Fibroblast of peridontal ligament (primary cell): ENCODE measurements at regions not wholly inside any gene's neighbourhood (a gene's known extent, or its start where the extent isn't known, plus 50 kb on each side); places are given as distances from the start of the nearest gene placed in this dataset.
"Not testable (repeated sequence)": the region's sequence is repeated elsewhere in the genome, so short reads cannot be mapped to it uniquely, and the experiment has no call there.

ENCODE experiments used
- DNase-seq: peaks from one replicate; pipeline ENCODE4 v3.0.0-alpha.2; 2010; ENCODE audit errors: extremely low read depth

DNA sequence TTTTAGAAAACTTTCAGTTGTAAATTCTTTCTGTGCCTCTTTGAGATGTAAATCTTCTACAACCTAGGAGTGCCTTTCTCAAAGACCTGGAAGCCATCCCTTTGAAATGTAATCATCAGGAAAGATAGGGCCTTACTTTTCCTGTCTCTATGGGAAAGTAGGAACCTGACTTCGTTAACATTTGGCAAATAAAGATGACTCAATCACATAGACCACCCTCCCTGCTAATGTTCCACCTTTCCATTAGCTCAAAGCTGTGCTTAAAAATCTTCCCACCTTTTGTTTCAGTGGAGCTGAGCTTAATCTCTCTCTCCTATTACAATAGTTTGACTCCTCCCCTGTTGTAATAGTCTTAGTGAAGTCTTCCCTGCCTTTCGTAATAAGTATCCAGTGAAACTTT is 247.7 kb downstream of the OLFM4 start:
- DNase-seq = no peak

DNA sequence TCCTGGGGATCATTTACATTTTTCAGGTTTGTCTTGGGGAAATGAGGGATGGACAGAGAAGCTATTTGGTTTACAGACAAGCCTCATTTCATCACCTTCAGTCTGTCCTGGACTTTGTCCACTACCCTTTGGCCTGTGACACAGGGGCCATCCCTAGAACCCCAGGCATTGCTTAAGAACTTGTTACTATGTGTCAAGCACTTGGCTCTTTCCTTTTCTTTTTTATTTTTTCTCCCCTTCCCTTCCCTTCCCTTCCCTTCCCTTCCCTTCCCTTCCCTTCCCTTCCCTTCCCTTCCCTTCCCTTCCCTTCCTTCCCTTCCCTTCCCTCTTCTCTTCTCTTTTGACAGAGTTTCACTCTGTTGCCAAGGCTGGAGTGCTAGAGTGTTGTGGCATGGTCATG is 253.1 kb downstream of the OLFM4 start:
- no peak for DNase-seq

DNA sequence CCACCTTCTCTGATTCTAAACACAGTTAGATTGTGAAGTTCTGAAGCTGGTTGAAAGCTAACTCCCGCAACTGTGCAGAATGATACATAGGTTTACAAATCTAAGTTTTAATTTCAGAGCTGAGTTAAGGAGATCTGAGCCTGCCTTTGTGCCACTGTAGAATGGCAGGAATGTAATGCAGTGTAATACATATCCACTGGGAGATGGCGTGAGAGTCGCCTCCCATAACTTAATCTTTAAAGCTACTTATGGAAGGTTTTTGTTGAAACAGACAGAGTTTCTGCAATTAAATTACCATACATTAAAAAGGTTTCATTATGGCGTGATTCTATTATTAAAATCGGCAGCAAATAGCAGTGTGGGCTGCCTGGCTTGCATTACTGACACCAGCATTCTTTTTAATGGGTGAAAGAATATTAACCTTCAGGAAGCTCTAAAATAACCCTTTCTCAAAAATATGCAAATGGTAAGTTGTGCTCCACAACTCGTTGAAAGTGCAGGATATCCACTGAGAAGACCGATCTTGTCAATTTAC is 257.4 kb downstream of the OLFM4 start:
- DNase-seq = no peak

DNA sequence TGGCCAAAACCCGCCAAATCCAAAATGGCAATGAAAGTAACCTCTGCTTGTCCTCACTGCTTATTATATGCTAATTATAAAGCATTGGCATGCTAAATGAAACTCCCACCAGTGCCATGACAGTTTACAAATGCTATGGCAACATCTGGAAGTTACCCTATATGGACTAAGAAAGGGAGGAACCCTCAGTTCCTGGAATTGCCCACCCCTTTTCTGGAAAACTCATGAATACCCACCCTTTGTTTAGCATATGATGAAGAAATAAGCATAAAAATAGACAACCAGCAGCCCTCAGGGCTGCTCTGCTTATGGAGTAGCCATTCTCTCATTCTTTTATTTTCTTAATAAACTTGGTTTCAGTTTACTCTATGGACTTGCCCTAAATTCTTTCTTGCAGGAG is 269.8 kb downstream of the OLFM4 start:
- DNase-seq = no peak

DNA sequence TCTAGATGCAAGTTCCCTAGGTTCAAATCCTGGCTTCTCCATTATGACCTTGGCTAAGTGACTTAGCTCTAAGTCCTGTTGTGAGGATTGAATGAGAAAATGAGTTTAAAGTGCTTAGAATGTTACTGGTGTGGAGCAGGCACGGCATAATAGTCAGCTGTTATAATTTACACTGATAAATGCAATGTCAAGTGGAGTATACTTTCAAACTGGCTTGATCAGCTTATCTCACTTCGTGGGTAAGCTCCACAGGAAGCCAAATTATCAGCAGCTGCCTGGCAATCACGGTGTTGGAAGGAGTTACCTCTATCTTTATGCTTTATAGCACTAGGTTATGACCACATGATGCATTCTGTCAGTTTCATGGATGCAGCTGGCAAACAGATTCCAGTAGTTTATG is 272.8 kb downstream of the OLFM4 start:
- no peak for DNase-seq

DNA sequence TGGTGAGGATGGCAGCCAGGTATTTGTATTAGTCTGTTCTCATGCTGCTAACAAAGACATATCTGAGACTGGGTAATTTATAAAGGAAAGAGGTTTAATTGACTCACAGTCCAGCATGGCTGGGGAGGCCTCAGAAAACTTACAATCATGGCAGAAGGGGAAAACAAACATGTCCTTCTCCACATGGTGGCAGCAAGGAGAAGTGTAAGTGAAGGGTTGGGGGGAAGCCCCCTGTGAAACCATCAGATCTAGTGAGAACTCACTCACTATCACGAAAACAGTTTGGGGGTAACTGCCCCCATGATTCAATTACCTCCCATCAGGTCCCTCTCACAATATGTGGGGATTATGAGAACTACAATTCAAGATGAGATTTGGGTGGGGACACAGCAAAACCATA is 276.8 kb downstream of the OLFM4 start:
- DNase-seq = not testable (repeated sequence)

DNA sequence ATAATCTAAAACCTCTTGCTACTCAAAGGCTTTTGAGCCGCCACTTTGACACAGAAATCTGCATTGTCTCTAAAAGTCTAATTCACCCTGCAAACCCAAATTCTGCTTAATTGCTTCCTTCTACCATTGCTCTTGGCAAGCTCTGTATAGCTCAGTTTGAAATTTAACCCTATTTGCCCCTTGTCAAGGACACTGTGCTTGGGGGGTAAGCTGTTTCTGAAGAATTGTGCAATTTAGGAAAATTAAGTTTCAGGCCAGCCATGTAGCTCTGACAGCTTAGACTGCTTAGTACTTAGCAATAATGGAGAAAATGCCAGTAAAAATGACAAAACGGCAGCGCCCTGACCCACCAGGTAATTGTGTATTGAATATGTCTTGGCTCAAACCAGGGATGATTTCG is 282.2 kb downstream of the OLFM4 start:
- DNase-seq = no peak

DNA sequence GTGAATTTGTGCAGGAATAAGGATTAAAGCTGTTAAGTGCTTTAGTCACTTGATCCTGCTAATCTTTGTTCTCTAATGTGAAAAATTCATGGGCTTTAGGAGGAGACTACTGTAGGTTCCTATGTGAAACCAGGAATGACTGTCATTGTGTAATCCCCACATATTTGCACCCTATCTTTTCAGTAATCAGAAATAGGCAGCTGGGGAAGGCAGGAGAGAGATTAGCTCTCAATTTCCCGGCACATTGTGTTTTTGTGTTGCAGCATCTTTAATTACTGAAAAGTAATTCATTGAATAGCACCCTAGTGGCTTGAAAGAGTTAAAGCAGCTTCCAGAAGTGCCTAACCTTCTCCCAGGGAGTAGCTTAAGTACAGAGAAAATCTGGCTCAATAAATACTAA is 282.9 kb downstream of the OLFM4 start:
- no peak for DNase-seq

DNA sequence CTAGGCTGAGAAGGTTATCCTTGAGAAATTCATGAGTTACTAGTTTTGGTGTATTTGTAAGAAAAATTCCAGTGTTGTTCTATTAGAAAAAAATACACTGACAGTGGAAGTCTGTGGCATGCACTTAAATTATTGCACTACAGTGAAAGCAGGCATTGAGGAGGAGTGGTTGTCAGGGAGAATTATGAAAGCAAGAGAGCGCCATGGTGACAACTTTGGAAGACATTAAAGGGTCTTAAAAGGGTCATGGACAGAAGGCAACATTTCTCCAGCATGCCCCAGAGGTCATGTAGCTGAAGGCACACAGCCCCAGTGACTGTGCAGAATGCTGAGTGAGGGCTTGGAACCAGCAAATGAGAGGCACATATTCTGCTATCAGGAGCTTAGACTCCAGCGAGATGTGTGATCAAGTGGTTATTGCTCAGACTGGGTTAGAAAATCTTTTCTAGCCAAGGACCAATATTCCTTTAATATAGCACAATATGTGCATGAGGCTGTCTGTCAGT is 292.7 kb downstream of the OLFM4 start:
- DNase-seq = no peak

DNA sequence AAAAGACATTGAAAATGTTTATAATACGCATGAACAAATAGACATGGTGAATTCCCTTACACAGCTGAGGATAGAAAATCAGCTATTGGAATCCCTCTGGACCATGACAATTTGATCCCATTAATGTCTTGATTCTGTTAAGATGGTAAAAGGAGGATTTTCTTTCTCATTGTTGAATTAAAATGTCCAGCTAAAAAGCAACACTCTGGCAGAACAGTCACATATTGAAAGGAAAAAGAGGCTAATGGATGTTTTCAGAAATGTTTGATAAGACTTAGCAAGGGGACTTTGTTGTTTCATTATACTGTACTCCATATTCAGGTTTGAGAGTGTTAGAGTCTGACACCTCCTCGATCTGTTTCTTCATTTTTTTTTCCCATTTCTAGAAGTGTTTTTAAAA is 296.0 kb downstream of the OLFM4 start:
- no peak for DNase-seq

DNA sequence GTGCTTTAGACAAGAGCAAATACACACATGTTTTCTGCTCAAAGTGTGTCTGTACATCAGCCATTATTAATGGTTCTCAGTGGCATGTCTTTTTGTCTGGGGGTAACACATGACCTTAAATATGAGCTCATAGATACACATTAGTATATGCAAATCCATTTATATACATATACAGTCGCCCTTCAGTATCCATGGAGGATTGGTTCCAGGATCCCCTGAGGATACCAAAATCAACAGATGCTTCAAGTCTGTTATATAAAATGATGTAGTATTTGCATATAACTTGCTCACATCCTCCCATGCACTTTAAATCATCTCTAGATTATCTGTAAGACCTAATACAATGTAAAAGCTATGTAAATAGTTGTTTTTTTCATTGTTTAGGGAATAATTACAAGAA is 298.1 kb downstream of the OLFM4 start:
- DNase-seq = no peak

DNA sequence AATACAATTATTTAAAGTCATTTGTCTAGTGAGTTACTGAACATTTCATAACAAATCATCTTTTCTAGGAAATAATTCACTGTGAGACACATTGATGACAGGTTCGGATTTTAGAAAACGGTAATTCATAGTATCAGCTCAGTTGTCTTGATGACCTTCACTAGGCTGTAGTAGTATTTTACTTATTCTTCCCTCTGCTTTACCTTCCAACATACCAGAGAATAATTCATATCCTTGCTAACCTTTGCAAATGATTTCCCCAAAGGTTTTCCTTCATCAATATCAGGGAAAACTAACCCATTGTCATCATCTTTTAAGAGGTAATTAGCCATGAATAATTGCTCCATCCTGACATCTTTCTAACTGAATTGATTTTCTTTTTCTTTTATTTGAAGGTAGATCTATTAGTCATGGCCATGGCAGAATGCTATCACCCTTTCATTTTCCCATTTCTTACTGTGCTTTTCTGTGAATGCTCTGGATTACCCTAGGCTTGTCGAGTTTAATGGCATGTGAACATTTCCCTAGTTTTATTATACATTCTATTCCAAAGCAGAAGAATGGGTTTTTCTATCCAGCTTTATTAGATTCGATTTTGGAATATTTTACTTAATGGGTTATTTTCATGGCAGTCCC is 299.2 kb downstream of the OLFM4 start:
- no peak for DNase-seq

DNA sequence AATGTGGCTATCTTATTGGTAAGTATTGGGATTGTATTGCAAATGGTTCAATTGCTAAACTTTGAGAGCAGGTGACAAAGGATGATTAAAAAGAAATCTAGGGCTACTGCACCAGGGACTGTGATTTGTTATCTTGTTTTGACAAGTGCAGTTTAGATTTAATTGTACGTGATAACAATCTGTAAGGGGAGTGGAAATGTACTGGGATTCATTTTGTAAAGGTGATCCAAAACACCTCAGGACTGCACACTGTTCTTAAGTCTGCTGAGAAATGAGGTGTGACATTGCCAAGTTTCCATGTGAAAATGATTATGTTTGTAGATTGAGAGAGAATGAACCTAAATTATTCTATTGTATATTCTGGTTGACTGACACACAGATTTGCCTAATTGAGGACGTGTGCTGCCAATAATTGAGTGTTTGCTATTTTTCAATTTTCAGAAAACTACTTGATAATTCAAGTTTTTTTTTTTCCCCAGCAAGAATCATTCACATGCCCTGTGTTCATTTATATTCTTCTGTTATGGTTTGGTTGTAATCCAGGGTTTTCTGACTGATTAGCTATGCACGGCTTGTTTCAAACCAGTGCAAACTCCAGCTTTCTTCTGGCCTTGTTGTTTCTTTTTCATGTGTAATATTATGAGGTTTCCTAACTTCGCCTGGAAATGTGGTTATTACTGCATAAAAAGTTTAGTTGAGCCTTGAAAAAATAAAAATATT is 308.0 kb downstream of the OLFM4 start:
- no peak for DNase-seq

DNA sequence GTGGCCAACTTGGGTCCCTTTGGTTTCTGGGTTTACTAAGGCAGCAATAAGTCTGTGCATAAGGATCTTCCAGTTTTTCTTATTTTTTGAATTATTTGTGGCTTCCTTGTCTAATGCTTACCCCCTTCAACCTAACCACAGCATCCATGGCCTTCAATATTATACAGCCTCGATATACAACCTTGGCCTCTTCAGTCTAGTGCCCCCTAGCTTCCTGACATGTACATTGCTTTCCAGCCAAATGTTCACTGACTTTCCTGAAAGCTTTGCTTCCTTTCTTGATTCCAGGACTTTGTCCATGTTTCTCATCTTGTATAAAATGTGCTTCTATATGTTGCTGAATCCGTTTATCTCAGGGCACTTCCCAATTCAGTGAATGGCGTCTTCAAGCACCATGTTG is 310.1 kb downstream of the OLFM4 start:
- DNase-seq = no peak

DNA sequence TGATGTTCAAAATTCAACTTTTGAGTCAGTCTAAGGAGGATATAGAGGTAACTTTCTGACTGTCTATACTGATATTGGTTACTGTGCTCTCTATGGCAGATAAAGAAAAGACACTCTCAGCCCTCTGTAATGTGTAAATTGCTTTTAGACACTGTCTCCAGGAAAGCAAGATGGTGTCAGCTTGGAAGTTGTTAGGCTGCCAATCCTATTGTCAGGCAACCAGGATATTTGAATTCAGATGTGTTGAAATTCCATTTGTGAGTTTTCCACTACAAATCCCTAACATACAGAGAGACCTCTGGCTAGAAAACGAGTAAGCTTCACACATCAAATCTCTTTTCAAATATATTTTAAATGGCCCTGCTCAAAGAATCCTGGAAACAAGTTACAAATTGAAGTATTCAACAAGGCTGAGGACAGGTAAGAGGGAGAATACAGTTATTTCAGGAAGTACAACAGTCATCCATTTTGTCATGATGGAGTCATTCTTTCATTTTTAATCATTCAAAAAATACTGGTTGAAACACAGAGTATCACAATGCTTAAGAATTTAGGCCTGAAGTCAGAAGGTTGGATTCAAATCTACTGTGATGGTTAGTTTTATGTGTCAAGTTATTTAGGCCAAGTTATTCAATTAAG is 312.0 kb downstream of the OLFM4 start:
- no peak for DNase-seq

DNA sequence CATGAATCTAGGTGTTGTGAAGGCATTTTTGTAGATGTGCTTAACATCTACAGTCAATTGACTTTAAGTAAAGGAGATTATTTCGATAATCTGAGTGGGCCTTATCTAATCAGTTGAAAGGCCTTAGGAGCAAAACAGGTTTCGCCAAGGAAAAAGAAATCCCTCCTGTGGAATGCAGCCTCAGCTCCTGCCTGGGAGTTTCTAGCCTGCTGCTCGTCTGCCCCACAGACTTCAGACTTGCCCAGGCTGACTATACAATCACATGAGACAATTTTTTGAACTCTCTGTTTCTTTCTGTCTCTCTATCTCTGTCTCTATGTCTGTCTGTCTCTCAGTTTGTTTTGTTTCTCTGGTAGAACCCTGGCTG is 312.5 kb downstream of the OLFM4 start:
- no peak for DNase-seq

DNA sequence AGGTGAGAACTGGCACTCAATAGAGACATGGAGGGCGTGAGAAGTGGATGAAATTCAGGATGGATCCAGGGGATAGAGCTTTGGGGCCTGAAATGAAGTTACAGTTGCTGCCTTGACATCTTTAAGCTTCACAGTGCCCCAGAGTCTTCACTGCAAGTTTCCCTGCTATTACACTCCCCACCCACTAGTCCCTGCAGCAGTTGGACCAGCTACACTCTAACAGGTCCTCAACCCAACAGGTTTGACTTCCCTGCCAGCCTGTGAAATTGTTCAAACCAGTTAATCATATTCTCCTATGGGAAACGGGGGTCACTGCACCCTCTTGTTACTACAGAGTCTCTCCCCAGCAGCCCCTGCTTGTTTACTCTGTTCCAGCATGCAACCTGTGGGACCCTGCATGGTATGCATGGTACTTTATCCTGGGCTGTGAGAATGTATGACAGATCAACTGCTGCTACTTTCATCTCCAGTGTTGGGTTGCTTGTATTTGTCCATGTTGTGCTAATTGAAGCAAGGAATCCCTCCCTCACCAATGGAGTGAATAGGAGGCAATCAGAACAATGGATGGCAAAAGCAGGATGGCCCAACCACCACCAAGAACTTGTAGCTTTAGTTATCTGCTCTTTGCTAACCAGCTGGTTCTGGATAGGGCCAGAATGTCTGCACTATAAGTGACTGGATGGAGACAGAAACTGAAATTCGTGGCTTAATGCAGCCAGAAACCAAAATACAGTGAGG is 314.2 kb downstream of the OLFM4 start:
- DNase-seq = no peak

DNA sequence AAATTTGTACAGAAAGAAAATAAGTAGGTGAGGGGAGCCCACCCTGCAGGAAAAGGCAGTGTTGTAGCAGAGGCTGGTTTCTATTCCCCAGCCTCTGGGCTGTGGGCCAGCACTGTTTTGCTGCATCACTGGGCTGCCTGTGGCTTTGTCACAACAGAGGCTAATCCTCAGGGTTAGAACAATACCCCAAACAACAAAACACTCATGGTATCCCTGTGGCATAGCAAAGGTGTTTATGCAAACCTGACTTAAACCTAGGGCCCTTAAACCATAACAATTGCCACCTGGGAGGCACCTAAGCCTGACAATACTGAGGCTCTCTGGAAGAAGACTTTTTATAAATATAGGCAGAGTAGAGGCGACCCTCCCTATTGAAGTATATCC is 314.7 kb downstream of the OLFM4 start:
- no peak for DNase-seq

DNA sequence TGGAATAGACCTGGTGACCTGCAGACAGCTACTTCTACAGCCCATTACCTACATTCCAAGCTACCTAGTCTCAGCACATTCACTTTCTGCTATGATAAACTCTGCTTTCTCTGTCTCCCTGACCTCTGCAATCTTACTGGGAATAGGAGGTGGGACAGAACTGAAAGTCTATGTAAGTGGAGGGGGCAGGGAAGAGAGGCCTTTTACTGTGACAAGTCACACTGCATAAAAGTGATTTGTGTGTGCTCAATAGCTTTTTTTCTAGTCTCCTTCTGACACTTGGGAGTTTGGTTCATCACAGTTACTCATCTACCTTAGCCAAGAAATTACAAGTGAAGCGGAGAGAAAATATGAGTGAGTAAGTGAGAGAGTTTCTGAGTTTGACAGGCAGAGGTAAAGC is 322.4 kb downstream of the OLFM4 start:
- DNase-seq = no peak

DNA sequence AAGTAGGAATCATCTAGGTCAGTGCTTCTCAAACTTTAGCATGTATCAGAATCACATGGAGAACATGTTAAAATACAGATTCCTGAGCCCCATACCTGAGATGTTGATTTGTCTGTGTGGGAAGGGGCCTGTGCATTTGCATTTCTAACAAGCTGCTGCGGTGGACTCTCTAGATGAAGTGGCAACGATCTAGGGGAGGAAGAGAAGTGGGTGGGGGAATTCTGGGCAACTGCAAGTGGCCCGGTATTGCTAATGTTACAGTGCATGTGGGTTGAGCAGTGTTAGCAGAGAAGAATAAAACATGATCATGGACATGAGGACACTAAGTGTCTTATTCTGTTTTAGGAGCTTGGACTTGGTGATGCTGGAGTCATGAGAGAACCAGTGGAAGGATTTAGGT is 329.0 kb downstream of the OLFM4 start:
- no peak for DNase-seq

DNA sequence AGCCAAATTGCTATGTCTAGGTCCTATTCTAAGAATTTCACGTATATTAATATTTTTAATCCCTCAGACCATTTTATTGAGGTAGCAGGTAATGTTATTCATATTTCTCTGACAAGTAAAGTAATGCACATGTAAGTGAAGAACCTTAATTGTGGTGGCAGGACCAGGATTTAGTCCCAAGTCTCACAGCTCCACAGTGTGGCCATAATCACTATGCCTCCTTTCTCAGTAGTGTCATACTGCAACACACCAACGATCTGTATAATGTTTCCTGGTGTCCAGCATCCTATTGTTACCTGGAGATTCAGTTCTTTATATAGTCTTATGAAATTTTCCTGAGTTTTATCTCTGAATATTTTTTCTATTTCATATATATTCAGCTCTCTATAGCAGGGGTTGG is 340.3 kb downstream of the OLFM4 start:
- no peak for DNase-seq

DNA sequence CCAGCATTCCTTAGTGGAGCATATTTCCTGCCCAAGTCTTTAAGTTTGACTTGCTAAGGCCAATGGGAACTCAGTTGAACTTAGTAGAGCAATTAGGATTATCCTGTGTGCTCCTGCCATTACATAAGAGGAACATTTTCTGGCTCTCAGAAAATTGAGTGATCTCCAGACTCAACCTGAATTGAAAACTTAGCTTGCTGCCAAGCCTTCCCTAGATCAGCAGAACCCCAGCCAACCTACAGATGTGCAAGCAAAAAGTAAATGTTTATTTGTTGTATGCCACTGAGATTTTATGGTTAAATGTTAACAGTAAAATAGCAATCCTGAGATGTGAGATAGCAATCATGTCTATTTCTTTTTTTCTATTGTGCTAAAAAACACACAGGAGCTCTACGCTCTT is 350.9 kb downstream of the OLFM4 start:
- DNase-seq = no peak
